Right lobe of liver (tissue), 6 donors: ENCODE measurements at regions not wholly inside any gene's neighbourhood (a gene's known extent, or its start where the extent isn't known, plus 50 kb on each side); places are given as distances from the start of the nearest gene placed in this dataset.
"Not testable (repeated sequence)": the region's sequence is repeated elsewhere in the genome, so short reads cannot be mapped to it uniquely, and the experiment has no call there.

Experiments
- ATAC-seq, 4 donors: fragments of 200-7000 bp; cut with Tn5 transposase; one replicate each; pipeline ENCODE4 v1.9.1; 2020; ENCODE audit warnings: mild to moderate bottlenecking in 4 of 4, moderate library complexity in 4 of 4
- DNase-seq, 3 donors: peaks; one replicate each; pipeline ENCODE4 v3.0.0-alpha.2; 2020
- H3K27ac ChIP-seq, 3 donors: fragments of 200-600 bp; one replicate each; pipeline ENCODE4 v1.8.0; 2022
- H3K27me3 ChIP-seq, 2 donors: fragments of 200-600 bp; one replicate each; pipeline ENCODE4 v1.8.0; 2022
- H3K36me3 ChIP-seq, 4 donors: fragments of 200-600 bp; sonication (generic) in 1 of 4; one replicate each; pipeline versions ENCODE4 v1.5.1 to v1.8.0; 2017 to 2022; ENCODE audit warnings: control low read depth in 1 of 4
- H3K4me1 ChIP-seq, 4 donors: fragments of 200-600 bp; sonication (generic) in 1 of 4; one replicate each; pipeline versions ENCODE4 v1.5.1 to v1.8.0; 2017 to 2022; ENCODE audit warnings: control low read depth in 1 of 4
- H3K4me3 ChIP-seq, 3 donors: fragments of 200-600 bp; one replicate each; pipeline ENCODE4 v1.8.0; 2022
- H3K9me3 ChIP-seq, 4 donors: fragments of 200-600 bp; sonication (generic) in 1 of 4; one replicate each; pipeline versions ENCODE4 v1.5.1 to v1.8.0; 2017 to 2022; ENCODE audit warnings: control low read depth in 1 of 4
- CTCF ChIP-seq, 4 donors: fragments of 200-600 bp in 3 of 4; fragments of 450-650 bp in 1 of 4; IDR thresholded peaks; one replicate each; pipeline versions ENCODE4 v1.5.1 to v1.8.0; 2016 to 2022; ENCODE audit warnings: antibody characterized with exemption in 4 of 4, mild to moderate bottlenecking in 2 of 4
- POLR2A ChIP-seq: fragments of 450-650 bp; IDR thresholded peaks from one replicate; pipeline ENCODE4 v1.6.1; 2017; ENCODE audit warnings: antibody characterized with exemption, mild to moderate bottlenecking
- WGBS: methylation state at CpG from one replicate; pipeline ENCODE4 v1.1.6; 2018; ENCODE audit warnings: low coverage, low lambda C conversion rate; ENCODE audit not compliant: insufficient coverage; ENCODE audit errors: missing lambda C conversion rate; 5-methylcytosine and 5-hydroxymethylcytosine counted together
- intact Hi-C, 2 donors: fragments of 100-400 bp; cut with DNase I; formaldehyde crosslinking; loops; one replicate each; pipeline versions ENCODE4 v1.11.2 to v1.14.1; 2022
- donor health status: DM: no; HTN: yes; CAD: no.
- donor health status: DM: no; HTN: no; CAD: no.
- donor health status: DM: no; HTN: no; CAD: no.
- donor health status: DM: no; HTN: yes; CAD: no.
- donor health status: DM: no; HTN: yes; CAD: no.

- Histone ChIP-seq H3K4me1 (no peaks in the 10 kb centered on the region), H3K36me3 (no peaks in the 10 kb centered on the region), H3K9me3 (no peaks in the 10 kb centered on the region), H3K27ac (no peak overlapping the region), H3K4me3 (no peak overlapping the region), H3K27me3 (no peaks in the 10 kb centered on the region)
- ATAC-seq: no peak
- no peak for DNase-seq
- intact Hi-C loops: no loop called here
- no peak for TF ChIP-seq POLR2A
- no peak for TF ChIP-seq CTCF (IDR thresholded peaks at IDR 0.05)
Observed at GRCh38 chr1:111063595-111063994, 76.3 kb downstream of the DRAM2 start.

- intact Hi-C loops: no loop called here
- no peaks in the 10 kb centered on the region for H3K36me3 ChIP-seq
- no peak for DNase-seq
- H3K4me1 ChIP-seq: no peaks in the 10 kb centered on the region
- no peaks in the 10 kb centered on the region for H3K27me3 ChIP-seq
- H3K9me3 ChIP-seq: no peaks in the 10 kb centered on the region
- no peak for ATAC-seq
- H3K4me3 ChIP-seq: no peak overlapping the region
- no peak for TF ChIP-seq POLR2A
- TF ChIP-seq CTCF (IDR thresholded peaks at IDR 0.05): no peak
- H3K27ac ChIP-seq: no peak overlapping the region
- 39% methylated on average over 2 of the region's 2 CpGs for WGBS
Observed at GRCh38 chr1:111062624-111063023, 77.3 kb downstream of the DRAM2 start.

GRCh38 chr1:111062081-111062480 lies 77.8 kb downstream of the DRAM2 start:
- no peak overlapping the region for H3K27ac ChIP-seq
- H3K4me3 ChIP-seq: no peak overlapping the region
- no peak for TF ChIP-seq POLR2A
- TF ChIP-seq CTCF (IDR thresholded peaks at IDR 0.05): no peak
- DNase-seq (no peak), ATAC-seq (peak in 1 of 4 donors; percentile 22)
- intact Hi-C loops: no loop called here
- no peaks in the 10 kb centered on the region for H3K36me3 ChIP-seq
- H3K4me1 ChIP-seq: no peaks in the 10 kb centered on the region
- H3K27me3 ChIP-seq: no peaks in the 10 kb centered on the region
- no peaks in the 10 kb centered on the region for H3K9me3 ChIP-seq

- H3K36me3 ChIP-seq: no peaks in the 10 kb centered on the region
- H3K27me3 ChIP-seq: no peaks in the 10 kb centered on the region
- no peak for DNase-seq
- TF ChIP-seq CTCF (IDR thresholded peaks at IDR 0.05) (no peak), POLR2A (no peak)
- WGBS: 61% methylated on average over 2 of the region's 2 CpGs
- intact Hi-C loops: no loop called here
- ATAC-seq: no peak
- H3K4me1 ChIP-seq: no peaks in the 10 kb centered on the region
- H3K9me3 ChIP-seq: no peaks in the 10 kb centered on the region
- no peak overlapping the region for H3K4me3 ChIP-seq
- no peak overlapping the region for H3K27ac ChIP-seq
Observed at GRCh38 chr1:111054656-111055055, 85.2 kb downstream of the DRAM2 start.

GRCh38 chr1:111052246-111052645 lies 87.6 kb downstream of the DRAM2 start:
- ATAC-seq: no peak
- Histone ChIP-seq H3K4me3 (no peak overlapping the region), H3K27me3 (no peaks in the 10 kb centered on the region), H3K27ac (no peak overlapping the region), H3K4me1 (no peaks in the 10 kb centered on the region), H3K36me3 (no peaks in the 10 kb centered on the region), H3K9me3 (no peaks in the 10 kb centered on the region)
- TF ChIP-seq POLR2A (no peak), CTCF (IDR thresholded peaks at IDR 0.05) (no peak)
- intact Hi-C loops: no loop called here
- WGBS: 12% methylated on average over 1 of the region's 1 CpG
- DNase-seq: no peak

- ATAC-seq, H3K4me1 ChIP-seq, DNase-seq, H3K4me3 ChIP-seq, H3K9me3 ChIP-seq, intact Hi-C loops, H3K27ac ChIP-seq, H3K27me3 ChIP-seq, H3K36me3 ChIP-seq: not testable (repeated sequence)
- 90% methylated on average over 1 of the region's 1 CpG for WGBS
Observed at GRCh38 chr1:111048253-111048652, 84.5 kb upstream of the LRIF1 start.
